IPS DF 19.7 (cell line): ENCODE measurements at regions not wholly inside any gene's neighbourhood (a gene's known extent, or its start where the extent isn't known, plus 50 kb on each side); places are given as distances from the start of the nearest gene placed in this dataset.
"Not testable (repeated sequence)": the region's sequence is repeated elsewhere in the genome, so short reads cannot be mapped to it uniquely, and the experiment has no call there.

Experiments used
- DNase-seq: peaks from one replicate; pipeline ENCODE4 v3.0.0-alpha.2; 2013; ENCODE audit warnings: low read depth, low spot score

GRCh38 chr1:69077633-69078032, 490.1 kb upstream of the LRRC7 start:
- no peak for DNase-seq

GRCh38 chr1:69081668-69082067, 486.1 kb upstream of the LRRC7 start:
- no peak for DNase-seq

DNA sequence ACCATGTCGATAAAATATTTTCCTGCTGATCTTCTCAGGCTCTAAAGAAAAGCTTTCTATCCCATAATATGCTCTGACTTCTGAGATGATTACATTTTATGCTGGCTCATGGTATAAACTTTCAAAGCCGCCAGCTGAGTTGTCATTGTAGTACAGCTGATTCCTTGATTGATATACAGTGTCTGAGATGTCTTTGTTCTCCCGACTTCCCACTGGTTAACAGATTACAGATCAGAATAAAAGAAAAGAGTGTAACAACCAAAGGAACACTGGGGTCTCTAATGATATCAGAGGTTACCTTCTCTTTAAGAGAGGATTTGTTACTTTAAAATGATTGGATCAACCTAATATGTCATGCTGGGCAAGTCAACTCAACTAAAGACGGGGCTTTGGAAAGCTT, 485.4 kb upstream of the LRRC7 start:
- DNase-seq, result no peak

GRCh38 chr1:69086148-69086547, 481.6 kb upstream of the LRRC7 start:
- no peak for DNase-seq

GRCh38 chr1:69088571-69088970, 479.2 kb upstream of the LRRC7 start:
- DNase-seq, result no peak

- no peak for DNase-seq
Measured at GRCh38 chr1:69090170-69090569, 477.6 kb upstream of the LRRC7 start.

GRCh38 chr1:69090752-69091151, 477.0 kb upstream of the LRRC7 start:
- DNase-seq, result no peak

DNA sequence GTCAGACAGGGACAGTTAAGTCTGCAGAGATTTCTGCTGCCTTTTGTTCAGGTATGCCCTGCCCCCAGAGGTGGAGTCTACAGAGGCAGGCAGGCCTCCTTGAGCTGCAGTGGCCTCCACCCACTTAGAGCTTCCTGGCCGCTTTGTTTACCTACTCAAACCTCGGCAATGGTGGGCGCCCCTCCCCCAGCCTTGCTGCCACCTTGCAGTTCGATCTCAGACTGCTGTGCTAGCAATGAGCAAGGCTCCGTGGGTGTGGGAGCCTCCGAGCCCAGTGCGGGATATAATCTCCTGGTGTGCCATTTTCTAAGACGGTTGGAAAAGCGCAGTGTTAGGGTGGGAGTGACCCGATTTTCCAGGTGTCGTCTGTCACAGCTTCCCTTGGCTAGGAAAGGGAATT, 465.7 kb upstream of the LRRC7 start:
- not testable (repeated sequence) for DNase-seq

DNA sequence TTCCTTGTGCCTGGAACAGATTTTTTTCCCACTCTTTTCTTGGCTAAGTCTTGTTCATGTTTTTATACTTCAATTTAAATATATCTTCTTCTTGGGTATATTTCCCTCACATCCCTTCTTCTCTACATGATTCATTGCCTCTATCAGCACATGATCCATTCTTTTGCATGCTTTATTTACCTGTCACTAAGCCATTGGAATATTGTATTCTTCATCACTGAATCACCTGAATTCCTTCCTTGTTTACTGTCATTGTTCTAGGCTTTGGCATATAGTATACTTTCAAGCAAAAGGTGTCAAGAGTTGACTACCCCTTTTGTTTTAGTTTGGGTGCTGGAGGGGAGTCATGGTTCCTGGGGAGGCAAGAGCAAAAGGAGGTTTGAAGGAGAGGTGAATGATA, 464.5 kb upstream of the LRRC7 start:
- no peak for DNase-seq

DNA sequence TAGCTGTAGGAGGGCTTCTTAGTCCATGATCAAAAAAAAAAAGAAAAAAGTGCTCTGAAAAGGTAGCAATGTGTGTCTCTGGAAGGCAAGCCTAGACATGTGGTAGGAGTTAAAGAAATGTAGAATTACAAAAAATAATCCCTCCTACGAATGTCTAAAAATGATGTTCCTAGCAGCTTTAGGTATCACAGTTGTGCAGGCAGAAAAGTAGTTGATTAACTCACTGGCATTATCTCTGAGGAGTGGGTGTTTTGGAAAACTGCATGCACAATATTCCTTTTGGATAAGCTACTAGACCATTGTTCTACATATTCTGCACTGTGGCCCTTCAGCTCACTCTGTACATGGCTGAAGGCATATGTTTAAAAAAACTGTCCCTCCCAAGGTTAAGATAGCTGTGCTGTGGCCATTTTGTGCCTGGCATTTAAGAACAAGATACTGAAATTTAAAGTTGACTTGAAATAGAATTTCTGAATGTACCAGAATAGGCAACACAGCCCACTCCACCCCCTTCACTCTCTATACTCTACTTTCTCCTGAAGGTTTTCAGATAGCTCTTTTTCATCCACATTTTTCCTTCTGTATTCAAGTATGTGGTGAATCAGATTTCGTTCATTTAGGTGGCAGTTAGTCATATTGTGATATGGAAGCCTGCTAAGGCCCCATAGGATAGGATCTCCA, 463.9 kb upstream of the LRRC7 start:
- no peak for DNase-seq

GRCh38 chr1:69104894-69105293, 462.8 kb upstream of the LRRC7 start:
- no peak for DNase-seq

- DNase-seq, result no peak
Measured at GRCh38 chr1:69109277-69109676, 458.4 kb upstream of the LRRC7 start.

DNA sequence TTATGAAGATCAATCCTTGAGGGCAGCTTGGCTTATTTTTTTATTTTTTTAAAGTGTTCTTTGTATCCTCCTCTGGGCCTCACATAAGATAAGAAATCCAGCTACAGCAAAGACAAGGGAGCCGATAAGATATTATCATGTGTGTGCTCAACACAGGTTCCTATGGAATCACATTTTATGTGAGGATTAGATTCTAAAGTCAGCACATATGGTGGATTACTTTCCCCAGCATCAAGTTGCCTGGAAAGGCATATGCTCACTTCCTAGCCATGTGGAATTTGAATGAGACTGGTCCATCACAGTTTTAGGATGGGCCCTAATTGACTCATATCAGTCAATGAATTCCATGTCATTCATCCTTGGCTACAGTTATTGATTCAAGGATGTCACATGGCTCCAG, 456.9 kb upstream of the LRRC7 start:
- no peak for DNase-seq

- DNase-seq, result not testable (repeated sequence)
Measured at GRCh38 chr1:69120126-69120741, 447.5 kb upstream of the LRRC7 start.

DNA sequence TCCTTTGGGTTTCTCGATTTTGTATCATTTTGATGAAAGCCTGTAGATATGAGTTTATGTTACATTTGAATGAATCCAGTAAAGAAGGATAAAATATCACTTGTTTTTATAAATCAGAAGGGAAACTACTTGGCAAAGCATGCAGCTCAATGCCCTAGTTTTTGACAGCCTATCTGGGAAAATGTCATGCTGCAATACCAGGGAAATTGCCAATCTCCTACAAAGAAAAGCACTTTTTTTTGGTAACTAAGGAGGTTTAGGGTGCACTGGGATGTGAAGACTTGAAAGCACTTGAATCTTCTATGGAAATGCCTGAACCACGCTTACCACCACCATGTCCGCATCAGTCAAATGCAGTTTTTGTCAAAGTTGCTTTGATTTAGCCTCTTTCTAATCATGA, 446.9 kb upstream of the LRRC7 start:
- no peak for DNase-seq

GRCh38 chr1:69121723-69122122, 446.0 kb upstream of the LRRC7 start:
- no peak for DNase-seq

- DNase-seq, result no peak
Measured at GRCh38 chr1:69122373-69122772, 445.3 kb upstream of the LRRC7 start.

DNA sequence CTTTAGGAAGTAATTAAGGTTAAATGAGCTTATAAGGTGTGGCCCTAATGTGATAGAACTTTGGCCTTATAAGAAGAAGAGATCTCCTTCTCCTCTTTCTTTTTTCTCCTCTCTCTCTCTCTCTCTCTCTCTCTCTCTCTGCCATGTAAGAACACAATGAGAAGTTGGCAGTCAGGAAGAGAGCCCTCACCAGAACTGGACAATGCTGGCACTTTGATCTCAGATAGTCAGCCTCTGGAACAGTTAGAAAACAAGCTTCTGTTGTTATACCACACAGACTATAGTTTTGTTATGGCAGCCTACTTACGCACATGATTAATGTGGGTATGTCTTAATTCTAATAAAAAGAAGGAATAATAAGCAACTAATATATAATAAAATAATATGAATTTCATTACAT, 444.2 kb upstream of the LRRC7 start:
- DNase-seq, result no peak

- DNase-seq, result no peak
Measured at GRCh38 chr1:69126796-69127195, 440.9 kb upstream of the LRRC7 start.

GRCh38 chr1:69128204-69128603, 439.5 kb upstream of the LRRC7 start:
- no peak for DNase-seq

GRCh38 chr1:69129538-69129937, 438.2 kb upstream of the LRRC7 start:
- DNase-seq, result no peak

GRCh38 chr1:69138172-69138571, 429.6 kb upstream of the LRRC7 start:
- no peak for DNase-seq

GRCh38 chr1:69139007-69139406, 428.7 kb upstream of the LRRC7 start:
- DNase-seq, result no peak

GRCh38 chr1:69146303-69146702, 421.4 kb upstream of the LRRC7 start:
- DNase-seq, result no peak
